ENCODE measurements at regions not wholly inside any gene's neighbourhood (a gene's known extent, or its start where the extent isn't known, plus 50 kb on each side); places are given as distances from the start of the nearest gene placed in this dataset.
A peak's percentile ranks its signal among the peaks of the same experiment; 100 is the strongest.

DNA sequence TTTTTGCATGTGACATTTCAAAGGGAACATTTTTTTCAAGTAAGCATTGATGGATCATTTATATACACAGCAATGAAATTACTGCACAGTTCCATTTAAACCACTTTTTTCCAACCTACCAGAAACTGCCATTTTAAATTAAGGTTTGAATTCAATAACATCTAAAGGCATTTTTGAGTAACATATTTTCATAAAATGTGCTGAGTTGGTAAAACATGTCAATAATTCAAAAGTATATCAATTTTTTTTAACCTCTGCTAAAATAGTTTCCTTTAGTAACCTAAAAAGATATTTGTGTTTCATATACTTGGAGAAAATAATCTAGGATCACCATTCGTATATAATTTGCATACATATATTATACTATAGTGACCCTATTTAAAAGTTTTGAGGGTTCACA is 355.1 kb upstream of the KCNMB2 start:
- no peak overlapping the region for H3K27ac Mint-ChIP-seq
- ChIA-PET CTCF (no interaction called here), POLR2A (no interaction called here)
- no peaks in the 10 kb centered on the region; the same call in 1 of the 2 replicates for H3K36me3 Mint-ChIP-seq
- H3K4me1 Mint-ChIP-seq = peaks cover 19% of the 10 kb centered on the region
- no peak overlapping the region for H3K4me3 Mint-ChIP-seq
- H3K9me3 Mint-ChIP-seq = peaks cover 5% of the 10 kb centered on the region; the same call in 1 of the 2 replicates
- DNase-seq (ENCODE audit: low spot score) = no peak
- no peaks in the 10 kb centered on the region for H3K27me3 Mint-ChIP-seq (ENCODE audit: low read depth)
- TF ChIP-seq, protein P1, sequence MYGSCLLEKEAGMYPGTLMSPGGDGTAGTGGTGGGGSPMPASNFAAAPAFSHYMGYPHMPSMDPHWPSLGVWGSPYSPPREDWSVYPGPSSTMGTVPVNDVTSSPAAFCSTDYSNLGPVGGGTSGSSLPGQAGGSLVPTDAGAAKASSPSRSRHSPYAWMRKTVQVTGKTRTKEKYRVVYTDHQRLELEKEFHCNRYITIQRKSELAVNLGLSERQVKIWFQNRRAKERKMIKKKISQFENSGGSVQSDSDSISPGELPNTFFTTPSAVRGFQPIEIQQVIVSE (CRISPR knock-in tag; IDR thresholded peaks at IDR 0.05; ENCODE audit: borderline replicate concordance) = no peak
- TF ChIP-seq SMAD4 (CRISPR knock-in tag; IDR thresholded peaks at IDR 0.05) (no peak), ZNF396 (CRISPR knock-in tag; IDR thresholded peaks at IDR 0.05; ENCODE audit: borderline replicate concordance) (no peak), CREM (CRISPR knock-in tag; IDR thresholded peaks at IDR 0.05) (no peak), TCF7 (CRISPR knock-in tag; IDR thresholded peaks at IDR 0.05; ENCODE audit: low read depth) (no peak), OVOL2 (CRISPR knock-in tag; IDR thresholded peaks at IDR 0.05; ENCODE audit: borderline replicate concordance) (no peak), NFATC4 (CRISPR knock-in tag; IDR thresholded peaks at IDR 0.05) (no peak), SP1 (CRISPR knock-in tag; conservative IDR thresholded peaks at IDR 0.05) (no peak), NR1H2 (CRISPR knock-in tag; IDR thresholded peaks at IDR 0.05) (no peak), NR3C1 (CRISPR knock-in tag; conservative IDR thresholded peaks at IDR 0.05; ENCODE audit: low read depth) (no peak), ZNF219 (CRISPR knock-in tag; IDR thresholded peaks at IDR 0.05; ENCODE audit: borderline replicate concordance) (no peak), ATF1 (CRISPR knock-in tag; IDR thresholded peaks at IDR 0.05) (no peak), MYBL2 (CRISPR knock-in tag; IDR thresholded peaks at IDR 0.05) (no peak), ZNF263 (CRISPR knock-in tag; IDR thresholded peaks at IDR 0.05; ENCODE audit: low read depth) (no peak), GTF2I (CRISPR knock-in tag; conservative IDR thresholded peaks at IDR 0.05) (no peak), TEAD1 (CRISPR knock-in tag; IDR thresholded peaks at IDR 0.05) (no peak), CREB1 (CRISPR knock-in tag; IDR thresholded peaks at IDR 0.05) (no peak)
- TF ChIP-seq, protein P2, sequence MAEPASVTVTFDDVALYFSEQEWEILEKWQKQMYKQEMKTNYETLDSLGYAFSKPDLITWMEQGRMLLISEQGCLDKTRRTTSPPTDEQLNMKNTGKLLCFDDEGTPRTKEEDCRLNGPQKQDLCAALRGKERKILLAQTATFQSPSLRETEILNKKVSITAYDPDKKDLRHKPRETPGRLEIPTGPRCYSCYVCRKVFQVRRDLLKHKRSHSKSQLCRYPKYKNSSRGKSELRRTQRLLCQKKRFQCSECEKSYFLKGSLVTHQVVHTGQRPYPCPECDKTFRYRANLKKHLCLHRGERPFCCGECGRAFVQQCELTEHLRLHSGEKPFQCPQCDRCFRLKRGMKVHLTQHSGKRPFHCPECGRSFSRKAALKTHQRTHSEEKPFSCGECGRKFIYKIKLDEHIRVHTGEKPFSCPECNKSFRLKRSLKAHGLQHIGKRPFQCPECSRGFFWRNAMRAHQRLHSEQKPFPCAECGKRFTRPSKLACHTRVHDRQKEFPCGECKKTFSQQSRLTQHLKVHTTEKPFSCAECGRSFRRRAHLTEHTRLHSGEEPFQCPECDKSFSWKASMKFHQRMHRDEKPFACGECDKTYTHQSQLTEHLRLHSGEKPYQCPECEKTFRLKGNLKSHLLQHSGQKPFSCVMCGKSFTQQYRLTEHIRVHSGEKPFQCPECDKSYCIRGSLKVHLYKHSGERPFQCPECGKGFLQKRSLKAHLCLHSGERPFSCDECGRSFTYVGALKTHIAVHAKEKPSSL (CRISPR knock-in tag; conservative IDR thresholded peaks at IDR 0.05) = no peak
- TF ChIP-seq, protein P3, sequence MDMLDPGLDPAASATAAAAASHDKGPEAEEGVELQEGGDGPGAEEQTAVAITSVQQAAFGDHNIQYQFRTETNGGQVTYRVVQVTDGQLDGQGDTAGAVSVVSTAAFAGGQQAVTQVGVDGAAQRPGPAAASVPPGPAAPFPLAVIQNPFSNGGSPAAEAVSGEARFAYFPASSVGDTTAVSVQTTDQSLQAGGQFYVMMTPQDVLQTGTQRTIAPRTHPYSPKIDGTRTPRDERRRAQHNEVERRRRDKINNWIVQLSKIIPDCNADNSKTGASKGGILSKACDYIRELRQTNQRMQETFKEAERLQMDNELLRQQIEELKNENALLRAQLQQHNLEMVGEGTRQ (CRISPR knock-in tag; IDR thresholded peaks at IDR 0.05) = no peak
- TF ChIP-seq, protein P4, sequence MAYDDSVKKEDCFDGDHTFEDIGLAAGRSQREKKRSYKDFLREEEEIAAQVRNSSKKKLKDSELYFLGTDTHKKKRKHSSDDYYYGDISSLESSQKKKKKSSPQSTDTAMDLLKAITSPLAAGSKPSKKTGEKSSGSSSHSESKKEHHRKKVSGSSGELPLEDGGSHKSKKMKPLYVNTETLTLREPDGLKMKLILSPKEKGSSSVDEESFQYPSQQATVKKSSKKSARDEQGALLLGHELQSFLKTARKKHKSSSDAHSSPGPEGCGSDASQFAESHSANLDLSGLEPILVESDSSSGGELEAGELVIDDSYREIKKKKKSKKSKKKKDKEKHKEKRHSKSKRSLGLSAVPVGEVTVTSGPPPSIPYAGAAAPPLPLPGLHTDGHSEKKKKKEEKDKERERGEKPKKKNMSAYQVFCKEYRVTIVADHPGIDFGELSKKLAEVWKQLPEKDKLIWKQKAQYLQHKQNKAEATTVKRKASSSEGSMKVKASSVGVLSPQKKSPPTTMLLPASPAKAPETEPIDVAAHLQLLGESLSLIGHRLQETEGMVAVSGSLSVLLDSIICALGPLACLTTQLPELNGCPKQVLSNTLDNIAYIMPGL (CRISPR knock-in tag; IDR thresholded peaks at IDR 0.05) = no peak
- ATAC-seq = no peak

DNA sequence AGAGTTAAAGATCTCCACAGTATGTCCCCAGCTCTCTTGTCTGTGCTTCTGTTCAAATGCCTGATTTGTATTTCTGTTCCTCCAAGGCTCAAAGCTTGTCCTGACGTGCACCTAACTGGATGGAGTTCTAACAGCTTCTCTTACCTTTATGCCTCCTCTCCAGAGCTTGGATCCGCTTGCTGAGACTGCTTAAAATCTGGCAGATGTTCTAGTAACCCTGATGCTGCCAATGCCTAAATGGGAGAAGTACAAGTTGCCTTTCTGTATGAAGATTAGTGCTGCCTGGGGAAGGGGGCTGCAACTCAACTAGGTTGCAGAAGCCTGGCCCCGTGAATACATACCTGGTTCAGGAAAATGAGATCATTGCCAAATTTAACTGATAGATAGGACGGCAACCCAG is 354.5 kb upstream of the KCNMB2 start:
- Mint-ChIP-seq H3K27ac (peak overlapping the region; percentile 27; the same call in 1 of the 2 replicates), H3K36me3 (peaks cover 2% of the 10 kb centered on the region)
- ATAC-seq = peak; percentile 41

More for the DNA sequence above, 354.5 kb upstream of the KCNMB2 start:
- no peak for TF ChIP-seq GTF2I (CRISPR knock-in tag; conservative IDR thresholded peaks at IDR 0.05)
- TF ChIP-seq, protein P5, sequence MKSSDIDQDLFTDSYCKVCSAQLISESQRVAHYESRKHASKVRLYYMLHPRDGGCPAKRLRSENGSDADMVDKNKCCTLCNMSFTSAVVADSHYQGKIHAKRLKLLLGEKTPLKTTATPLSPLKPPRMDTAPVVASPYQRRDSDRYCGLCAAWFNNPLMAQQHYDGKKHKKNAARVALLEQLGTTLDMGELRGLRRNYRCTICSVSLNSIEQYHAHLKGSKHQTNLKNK (CRISPR knock-in tag; IDR thresholded peaks at IDR 0.05) = no peak
- TF ChIP-seq EMX1 (CRISPR knock-in tag; IDR thresholded peaks at IDR 0.05) = no peak
- TF ChIP-seq FOXK1 (CRISPR knock-in tag; IDR thresholded peaks at IDR 0.05) = no peak
- no peak for TF ChIP-seq PRRX2 (CRISPR knock-in tag; IDR thresholded peaks at IDR 0.05)
- no peak for TF ChIP-seq JUN (CRISPR knock-in tag; IDR thresholded peaks at IDR 0.05)
- POLR2A ChIA-PET = no interaction called here
- H3K4me1 Mint-ChIP-seq = peaks cover 19% of the 10 kb centered on the region
- DNase-seq (ENCODE audit: low spot score) = no peak
- CTCF ChIA-PET = no interaction called here
- no peak overlapping the region for H3K4me3 Mint-ChIP-seq
- H3K9me3 Mint-ChIP-seq = peaks cover 9% of the 10 kb centered on the region; the same call in 1 of the 2 replicates
- no peaks in the 10 kb centered on the region for H3K27me3 Mint-ChIP-seq (ENCODE audit: low read depth)
